HG02610 (cell line): ENCODE measurements at regions not wholly inside any gene's neighbourhood (a gene's known extent, or its start where the extent isn't known, plus 50 kb on each side); places are given as distances from the start of the nearest gene placed in this dataset.

Experiments used
- ATAC-seq: cut with Tn5 transposase; IDR thresholded peaks from one replicate; pipeline ENCODE4 v1.9.1; 2021; ENCODE audit warnings: mild to moderate bottlenecking, moderate library complexity; ENCODE audit not compliant: unreplicated experiment

DNA sequence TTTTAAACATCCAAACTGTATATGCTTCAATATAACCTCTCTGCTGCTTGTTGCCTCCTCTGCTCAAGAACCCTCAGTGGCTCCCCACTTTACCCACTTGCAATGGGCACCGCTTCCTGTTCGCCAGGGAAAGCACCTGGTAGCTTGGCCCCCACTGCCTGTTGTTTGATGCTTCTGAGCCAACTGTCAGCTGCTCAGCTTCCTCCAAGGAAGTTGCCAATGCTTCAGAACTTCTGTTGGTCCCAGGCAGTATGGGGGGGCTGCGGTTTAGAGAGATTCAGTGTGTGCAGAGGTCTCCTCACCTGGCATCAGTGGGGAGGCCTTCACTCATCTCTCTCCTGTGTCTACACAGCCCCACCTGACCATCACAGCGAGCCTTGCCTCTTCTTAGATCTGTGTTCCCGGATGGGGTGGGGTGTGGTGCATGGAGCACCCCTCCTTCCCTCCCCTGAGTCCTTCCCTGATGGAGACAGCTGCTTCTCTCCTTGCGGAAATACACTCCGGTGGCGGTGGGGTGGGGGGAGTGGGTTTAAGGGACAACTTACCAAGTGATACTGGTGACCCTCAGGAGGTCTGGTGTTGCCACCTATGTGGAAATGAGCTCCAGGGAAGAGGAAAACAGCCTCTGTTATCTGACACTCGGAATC is 308.1 kb downstream of the CDH26 start:
- no peak for ATAC-seq

DNA sequence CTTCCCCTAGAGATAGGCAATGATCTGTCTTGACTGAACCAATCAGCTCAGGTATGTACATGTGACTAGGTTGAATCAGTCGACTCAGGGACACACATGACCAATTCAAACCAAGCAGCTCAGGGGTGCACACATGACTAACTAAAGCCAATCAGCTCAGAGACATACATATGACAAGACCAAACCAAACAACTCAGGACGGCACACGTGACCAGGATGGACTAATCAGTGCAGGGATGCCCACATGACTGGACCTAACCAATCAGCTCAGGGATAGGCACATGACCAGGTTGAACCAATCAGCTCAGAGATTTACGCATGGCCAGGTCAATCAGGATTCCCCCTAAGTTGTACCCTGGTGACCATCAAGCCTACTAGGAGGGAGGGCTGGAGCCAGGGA is 310.3 kb downstream of the CDH26 start:
- ATAC-seq, result no peak

DNA sequence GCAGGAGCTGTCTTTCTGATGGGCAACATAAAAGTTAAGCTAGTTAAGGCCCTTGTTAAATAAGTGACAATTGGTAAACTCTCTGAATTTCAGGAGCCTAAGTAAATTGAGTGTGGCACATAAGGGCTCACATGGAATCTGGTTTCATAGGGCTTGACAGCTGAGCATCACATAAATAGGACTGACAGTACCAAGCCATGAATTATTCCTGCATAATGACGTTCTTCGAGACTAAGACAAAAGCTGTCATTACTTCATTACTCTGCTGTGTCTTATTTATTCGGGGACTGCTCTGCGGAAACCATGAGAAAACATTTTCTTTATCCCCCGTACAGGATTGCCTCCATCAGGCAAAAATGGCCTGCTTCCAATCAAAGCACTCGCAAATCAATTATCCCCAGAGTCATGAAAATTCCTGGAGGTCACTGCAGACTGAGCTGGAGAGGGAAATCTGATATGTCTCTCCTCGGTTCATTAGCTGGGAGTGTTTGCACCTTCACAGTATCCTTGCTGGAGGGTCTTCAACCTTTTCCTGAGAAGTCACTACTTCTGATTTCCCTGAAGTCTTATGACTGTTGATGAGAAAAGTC is 311.4 kb downstream of the CDH26 start:
- no peak for ATAC-seq

DNA sequence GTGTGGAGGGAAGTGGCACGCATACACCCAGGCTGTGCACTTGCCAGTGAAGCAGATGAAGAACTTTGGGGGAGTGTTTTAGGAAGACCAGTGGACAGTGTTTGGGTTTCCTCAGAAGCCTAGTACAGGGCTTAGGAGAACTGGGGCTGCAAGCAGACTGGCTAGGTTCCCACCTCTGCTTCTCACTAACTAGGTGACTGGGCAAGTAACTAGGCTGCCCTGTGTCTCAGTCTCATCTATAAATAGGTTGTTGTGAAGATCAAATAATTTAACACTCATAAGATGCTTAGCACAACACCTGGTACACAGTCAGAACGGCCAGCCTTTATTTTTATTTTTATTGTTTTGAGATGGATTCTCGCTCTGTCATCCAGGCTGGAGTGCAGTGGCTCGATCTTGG is 312.1 kb downstream of the CDH26 start:
- ATAC-seq, result no peak

DNA sequence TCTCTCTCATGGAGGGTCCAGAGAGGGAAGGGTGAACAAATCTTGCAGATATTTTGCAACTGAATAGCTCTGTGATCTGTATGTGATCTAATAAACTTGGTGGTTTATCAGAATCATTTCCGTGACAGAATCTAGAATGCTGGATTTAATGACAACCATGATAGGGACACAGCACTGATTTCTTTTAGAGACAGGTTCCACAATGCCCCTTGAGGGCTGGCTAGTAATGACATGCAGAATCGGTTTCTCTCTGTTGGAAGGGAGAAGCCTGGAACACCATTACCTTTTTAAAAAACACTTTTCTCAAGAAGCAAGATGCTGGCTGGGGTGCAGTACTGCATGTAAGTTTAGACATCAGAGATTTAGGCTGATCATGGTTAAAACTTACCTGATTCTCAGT is 313.4 kb downstream of the CDH26 start:
- ATAC-seq, result no peak

DNA sequence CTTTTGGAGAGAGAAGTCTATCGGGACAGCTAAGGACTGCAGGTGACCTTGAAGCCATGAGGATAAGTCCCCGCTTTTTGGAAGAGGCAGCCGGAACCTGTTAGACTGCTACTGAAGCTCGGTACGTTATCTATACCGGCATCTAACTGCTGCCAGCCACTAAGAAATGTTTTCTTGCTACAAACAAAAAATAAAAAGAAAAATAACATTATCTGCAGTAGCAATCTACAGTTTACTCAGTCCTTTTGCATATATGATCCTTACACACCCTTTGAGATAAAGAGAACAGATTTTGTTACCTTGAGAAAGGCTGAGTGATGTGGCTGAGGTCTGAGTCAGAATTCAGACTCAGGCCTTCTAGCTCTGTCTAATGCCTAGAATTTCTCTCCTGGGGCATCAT is 314.6 kb downstream of the CDH26 start:
- no peak for ATAC-seq

DNA sequence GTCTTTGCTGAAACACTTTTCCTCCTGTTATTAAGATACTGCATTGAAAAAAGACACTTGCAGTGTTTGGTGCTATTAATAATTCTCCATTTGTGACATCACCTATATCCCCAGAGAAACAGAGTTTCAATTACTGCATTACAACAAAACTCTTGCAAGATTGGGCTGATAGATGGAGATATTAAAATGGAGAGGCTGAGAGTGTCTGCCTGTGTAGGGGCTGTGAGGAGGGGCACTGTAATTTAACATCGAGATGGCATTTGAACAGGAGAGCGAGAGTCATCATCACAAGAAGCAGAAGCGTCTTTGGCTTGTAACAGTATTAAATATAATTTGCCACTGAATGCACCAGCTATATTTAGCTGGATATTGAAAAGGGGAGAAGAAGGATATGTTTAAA is 316.5 kb downstream of the CDH26 start:
- ATAC-seq, result no peak

DNA sequence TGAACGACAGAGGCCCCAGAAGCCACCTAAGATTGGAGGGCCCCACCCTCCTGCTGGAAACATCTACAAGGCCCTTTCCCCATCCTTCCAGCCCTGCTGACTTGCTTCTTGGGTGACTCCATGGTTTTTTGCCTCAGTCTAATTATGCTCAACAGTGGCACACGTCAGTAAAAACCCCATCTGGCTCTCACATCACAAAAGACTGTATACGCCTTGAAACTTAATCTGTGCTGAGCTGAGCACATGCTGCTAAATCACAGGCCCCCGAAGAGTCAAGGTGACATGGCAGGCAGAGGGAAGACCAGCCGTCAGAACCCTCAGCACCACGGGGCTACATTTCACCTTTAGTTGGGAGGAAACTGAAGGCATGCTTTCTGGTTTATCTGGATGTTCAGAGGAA is 323.1 kb downstream of the CDH26 start:
- no peak for ATAC-seq

DNA sequence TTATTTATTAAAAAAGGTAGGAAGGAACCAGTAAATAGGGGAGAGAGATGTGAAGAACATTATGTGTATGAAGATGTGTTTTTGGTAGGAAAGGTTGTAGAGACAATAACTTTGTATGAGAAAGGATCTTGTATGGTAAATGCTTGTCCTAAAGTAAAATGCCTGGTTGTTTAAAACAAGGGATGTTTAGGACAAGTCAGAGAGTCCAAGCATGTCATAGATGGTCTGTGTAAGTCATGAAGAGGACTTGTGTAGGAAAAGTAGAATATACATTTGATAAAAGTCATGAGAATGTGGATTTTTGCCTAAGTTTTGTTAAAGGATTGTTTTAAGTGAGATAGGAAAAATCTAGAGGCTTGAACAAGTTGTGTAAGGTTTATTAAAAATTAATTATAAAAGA is 325.1 kb downstream of the CDH26 start:
- no peak for ATAC-seq

DNA sequence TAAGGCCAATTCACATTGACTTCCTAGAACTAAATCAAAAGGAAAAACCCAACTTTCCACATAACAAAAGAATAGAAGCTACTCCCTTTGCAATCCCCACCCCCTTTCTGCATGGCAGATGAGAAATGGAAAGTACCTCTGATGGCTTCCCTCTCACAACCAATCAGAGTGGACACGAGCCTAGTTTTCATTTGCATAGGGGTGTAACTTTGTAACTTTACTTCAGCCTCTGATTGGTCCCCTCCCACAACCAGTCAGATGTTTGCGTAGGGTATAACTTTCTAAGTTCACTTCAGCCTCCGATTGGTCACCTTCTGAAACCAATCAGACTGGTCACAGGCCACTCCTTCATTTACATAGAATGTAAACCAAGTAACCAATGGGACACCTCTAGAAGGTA is 328.5 kb downstream of the CDH26 start:
- no peak for ATAC-seq

DNA sequence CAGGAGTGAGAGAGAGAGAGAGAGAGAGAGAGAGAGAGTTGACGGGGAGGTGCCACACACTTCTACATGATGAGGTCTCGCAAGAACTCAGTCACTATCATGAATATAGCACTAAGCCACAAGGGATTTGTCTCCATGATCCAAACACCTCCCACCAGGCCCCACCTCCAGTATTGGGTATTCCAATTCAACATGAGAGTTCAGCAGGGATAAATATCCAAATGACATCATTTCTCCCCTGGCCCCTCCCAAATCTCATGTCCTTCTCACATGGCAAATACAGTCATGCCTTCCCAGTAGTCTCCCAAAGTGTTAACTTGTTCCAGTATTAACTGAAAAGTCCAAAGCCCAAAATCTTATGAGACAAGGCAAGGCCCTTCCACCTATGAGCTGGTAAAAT is 330.7 kb downstream of the CDH26 start:
- no peak for ATAC-seq

DNA sequence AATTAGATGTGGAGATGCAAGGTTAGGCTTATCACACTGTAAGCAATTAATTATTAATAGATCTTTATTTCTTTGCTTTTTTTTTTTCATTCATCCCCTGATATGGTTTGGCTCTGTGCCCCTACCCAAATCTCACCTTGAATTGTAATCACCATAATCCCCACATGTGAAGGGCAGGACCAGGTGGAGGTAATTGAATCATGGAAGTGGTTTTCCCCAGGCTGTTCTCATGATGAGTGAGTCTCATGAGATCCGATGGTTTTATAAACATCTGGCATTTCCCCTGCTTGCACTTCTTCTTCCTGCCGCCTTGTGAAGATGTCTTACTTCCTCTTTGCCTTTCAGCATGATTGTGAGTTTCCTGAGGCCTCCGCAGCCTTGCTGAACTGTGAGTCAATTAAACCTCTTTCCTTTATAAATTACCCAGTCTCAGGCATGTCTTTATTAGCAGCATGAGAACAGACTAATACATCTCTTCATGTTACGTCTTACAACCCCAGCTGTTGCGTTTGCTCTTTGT is 333.8 kb downstream of the CDH26 start:
- ATAC-seq, result no peak

DNA sequence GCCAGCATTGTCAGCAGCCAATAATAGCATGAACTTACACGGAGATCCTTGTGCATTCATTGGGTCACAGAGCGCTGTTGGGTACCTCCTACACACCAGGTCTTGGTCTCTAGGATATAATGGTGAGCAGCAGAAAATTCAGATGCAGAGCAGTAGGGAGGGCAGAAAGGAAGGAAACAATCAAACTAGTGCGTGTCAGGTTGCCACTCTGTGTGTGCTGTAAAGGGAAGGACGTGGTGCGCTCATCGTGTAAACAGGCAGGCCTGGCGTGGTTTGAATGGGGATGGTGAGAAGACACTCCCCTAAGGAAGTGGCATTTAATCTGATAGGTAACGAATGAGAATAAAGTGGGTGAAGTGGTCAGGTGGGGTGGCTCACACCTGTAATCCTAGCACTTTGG is 336.4 kb downstream of the CDH26 start:
- no peak for ATAC-seq

DNA sequence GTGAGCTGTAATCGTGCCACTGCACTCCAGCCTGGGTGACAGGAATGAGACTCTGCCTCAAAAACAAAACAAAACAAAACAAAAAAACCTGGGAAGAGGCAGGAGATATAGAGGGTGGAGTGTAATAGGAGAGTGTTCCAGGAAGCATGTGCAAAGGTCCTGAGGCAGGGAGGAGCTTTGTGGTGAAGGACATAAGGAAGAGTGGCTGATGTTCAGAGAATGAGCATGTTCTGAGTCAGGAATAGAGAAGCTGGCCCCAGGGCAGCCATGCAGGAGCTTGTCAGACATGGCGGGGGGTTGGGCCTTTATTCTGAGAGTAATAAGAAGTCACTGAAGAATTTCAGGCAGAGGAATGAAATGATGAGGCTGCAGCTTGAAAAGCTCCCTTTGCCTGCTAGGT is 337.0 kb downstream of the CDH26 start:
- no peak for ATAC-seq

DNA sequence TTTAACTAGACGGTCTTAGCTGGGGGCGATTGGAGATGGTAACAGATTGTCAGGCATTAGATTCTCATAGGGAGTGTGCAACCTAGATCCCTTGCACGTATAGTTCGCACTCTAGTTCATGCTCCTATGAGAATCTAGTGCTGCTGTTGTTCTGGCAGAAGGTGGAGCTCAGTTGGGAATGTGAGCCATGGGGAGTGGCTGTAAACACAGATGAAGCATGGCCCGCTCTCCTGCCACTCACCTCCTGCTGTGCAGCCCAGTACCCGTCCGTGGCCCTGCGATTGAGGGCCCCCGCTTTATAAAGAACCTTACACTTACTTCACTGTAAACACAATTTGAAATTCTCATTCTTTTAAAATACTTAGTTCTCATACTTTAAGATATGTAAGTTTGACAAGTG is 339.4 kb downstream of the CDH26 start:
- ATAC-seq, result no peak

DNA sequence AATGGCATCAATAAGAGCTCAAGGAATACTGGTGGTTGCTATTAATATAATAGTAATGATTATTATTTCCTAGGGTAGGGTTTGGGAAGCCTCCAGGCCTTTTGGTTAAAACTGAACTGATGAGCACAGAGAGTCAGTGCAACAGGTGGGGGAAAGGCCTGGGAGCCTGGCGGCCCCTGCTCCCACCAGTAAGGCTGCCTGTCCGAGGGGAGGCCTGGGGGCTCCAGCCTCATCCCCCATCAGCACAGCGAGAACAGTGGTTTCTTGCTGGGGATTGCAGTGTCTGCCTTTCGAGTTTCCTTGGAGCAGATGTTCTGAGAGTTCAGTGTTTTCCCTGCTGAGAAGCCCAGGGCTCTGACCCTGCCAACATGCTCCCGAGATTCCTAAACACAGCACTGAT is 340.4 kb downstream of the CDH26 start:
- ATAC-seq, result no peak

DNA sequence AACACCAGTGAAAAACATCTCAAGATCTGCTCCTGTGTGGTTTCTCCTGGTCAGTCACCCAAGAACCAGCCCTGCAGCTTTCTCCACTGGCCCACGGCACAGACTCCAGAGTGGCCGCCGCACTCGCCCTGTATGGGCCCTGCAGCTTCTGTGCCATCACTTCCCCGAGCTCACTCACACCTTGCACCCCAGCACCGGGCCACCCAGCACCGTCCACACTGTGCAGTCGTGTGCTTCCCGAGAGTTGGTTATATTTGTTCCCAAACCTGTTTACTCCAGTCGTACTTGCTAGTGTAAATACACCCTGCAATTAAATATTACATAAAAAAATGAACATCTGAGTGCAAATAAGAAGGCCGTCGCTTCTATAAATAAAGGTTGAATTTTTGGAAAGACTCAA is 341.7 kb downstream of the CDH26 start:
- no peak for ATAC-seq

DNA sequence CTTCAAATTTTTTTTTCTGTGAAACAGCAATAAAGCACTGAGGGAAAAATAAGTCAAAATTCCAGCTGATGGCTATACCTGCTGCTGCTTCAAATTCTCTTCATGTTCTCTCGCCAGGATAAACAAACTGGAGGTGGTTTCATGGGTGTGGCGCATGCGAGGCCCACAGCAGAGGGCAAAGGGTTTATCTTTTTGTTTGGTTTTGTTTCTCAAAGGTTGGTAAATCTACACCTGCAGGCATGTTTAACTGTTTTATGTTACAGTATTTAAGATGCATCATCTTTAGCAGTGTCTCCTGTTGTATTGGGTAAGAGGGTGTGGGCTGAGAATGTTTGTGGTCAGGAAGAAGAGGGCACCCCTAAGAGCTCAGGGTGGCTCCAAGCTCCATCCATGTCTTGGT is 342.2 kb downstream of the CDH26 start:
- no peak for ATAC-seq

DNA sequence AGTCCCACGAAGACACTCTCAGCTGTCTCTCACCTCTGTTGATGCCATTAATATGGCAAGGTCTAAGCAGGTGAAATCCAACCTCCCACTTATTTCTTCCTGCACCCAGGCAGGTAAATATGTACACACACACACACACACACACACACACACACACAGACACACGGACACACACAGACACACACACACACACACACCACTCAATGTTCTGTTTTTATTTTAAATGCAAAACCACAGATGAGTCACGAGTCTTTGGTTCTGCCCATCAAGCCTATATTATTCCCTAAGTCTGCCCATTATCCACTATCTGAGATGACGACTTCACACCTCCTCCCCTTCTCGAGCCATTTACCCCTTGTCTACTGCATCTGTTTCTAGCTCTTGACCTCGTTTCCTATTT is 344.7 kb downstream of the CDH26 start:
- ATAC-seq, result no peak

DNA sequence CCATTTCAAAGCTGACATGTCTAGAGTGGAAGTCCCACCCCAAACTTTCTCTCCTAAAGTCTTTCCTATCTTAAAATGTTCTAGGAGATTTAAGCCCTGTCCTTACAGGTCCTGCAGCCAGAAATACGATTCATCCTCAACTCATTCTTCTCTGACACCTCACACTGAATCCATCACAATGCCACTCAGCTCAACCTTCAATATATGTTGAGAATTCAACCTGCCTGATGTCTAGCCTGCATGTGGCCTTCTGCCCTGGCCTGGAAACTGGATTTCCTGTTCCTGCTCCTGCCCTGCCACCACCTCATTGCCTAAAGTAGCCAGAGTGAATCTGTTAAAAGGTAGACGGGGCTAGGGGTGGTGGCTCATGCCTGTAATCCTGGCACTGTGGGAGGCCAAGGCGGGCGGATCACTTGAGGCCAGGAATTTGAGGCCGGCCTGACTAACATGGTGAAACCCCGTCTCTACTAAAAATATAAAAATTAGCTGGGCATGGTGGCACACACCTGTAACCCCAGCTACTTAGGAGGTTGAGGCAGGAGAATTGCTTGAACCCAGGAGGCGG is 345.9 kb downstream of the CDH26 start:
- no peak for ATAC-seq

DNA sequence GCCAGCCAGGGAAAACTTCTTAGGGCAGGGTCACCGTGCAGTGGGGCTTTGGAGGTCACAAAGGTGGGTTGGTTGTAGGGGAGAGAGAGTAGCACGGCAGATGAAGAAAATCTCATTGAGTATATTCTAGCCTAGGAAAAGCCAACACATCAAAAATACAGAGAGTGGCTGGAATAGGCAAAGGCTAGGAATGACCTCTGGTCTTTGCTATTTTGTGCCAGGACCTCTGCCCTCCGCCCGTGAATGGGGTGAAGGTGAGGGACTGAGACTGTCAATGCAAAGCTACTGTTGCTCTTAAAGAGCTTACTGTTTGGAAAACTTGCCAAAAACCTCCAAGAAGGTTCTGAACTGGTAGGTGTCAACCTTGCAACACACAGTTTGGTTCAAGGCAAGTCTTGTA is 346.7 kb downstream of the CDH26 start:
- ATAC-seq, result no peak

DNA sequence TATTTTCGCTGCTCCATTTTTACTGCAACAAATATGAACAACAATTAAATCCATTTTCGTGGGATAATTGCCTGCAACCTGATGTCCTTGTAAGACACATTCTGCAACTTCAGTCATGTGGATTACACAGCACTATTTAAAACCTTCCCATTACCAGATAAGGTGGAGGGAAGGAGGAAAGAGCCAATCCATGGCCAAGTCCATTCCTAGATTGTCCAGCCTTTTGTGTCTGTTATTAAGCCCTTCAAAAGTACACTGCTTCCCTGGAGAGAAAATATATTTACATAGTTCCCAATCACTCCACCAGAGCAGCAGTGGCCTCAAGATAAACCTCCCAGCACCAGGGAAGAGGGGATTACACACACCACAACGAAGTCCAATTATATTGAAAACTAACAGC is 347.9 kb downstream of the CDH26 start:
- ATAC-seq, result no peak

DNA sequence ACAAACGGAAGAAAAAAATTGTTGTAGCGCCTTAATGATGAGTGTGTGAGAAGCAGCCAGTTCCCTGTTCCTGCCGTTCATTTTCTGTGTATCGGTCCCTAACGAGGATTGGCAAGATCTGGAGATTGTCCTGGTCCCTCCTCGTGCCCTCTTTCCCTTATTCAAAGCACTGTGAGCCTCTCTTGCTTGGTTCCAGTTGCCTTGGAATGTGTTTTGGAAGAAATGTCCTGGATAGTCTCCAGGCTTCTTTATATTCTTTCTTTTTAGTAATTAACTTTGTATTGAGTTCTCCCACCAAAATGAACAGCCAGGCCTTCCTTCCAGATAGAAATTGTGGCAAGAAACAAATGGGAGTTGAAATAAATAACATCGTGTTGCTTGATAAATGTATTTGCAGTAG is 348.3 kb downstream of the CDH26 start:
- no peak for ATAC-seq
